Progenitor cell of endocrine pancreas (in vitro differentiated cells): ENCODE measurements at regions not wholly inside any gene's neighbourhood (a gene's known extent, or its start where the extent isn't known, plus 50 kb on each side); places are given as distances from the start of the nearest gene placed in this dataset.

Experiments used
- DNase-seq: peaks from one replicate; pipeline ENCODE4 v3.0.0; 2021; ENCODE audit warnings: low spot score; ENCODE audit not compliant: unreplicated experiment
- H3K27ac Mint-ChIP-seq: 2 replicates; pipeline ENCODE4 v1.8.0; 2021; ENCODE audit warnings: mild to moderate bottlenecking, moderate library complexity, mixed read lengths
- H3K27me3 Mint-ChIP-seq: 2 replicates; pipeline ENCODE4 v1.8.0; 2021; ENCODE audit warnings: mixed read lengths
- H3K36me3 Mint-ChIP-seq: 2 replicates; pipeline ENCODE4 v1.8.0; 2022; ENCODE audit warnings: mixed read lengths; ENCODE audit not compliant: insufficient read depth
- H3K4me1 Mint-ChIP-seq: 2 replicates; pipeline ENCODE4 v1.8.0; 2021; ENCODE audit warnings: low read depth, mixed read lengths
- H3K4me3 Mint-ChIP-seq: 2 replicates; pipeline ENCODE4 v1.8.0; 2021; ENCODE audit warnings: low read depth, mild to moderate bottlenecking, moderate library complexity, mixed read lengths
- H3K9me3 Mint-ChIP-seq: 2 replicates; pipeline ENCODE4 v1.8.0; 2021; ENCODE audit warnings: low read depth, mixed read lengths
- TF ChIP-seq, protein P1 (sequence below): fragments of 200-600 bp; sonication (generic); IDR thresholded peaks from one replicate; pipeline ENCODE4 v1.5.0; 2021; ENCODE audit warnings: antibody characterized with exemption, mild to moderate bottlenecking; ENCODE audit not compliant: unreplicated experiment

DNA sequence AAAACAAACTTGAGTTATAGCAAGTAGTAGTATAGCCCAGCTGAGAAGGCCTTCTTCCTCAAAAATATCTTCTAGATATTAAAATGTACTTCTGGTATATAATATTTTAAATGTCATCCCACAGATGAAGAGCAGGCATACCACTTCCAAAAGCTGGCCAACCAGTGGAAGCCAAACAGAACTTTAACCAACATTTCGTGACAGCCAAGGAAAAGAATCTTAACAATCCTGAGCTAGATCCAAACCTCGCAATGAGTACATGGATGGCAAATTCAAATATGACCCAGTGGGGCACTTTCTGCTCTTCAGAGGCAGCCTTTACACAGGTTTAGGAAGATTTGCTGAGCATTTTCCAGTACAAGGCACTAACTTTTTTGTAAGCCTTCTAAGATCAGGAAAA, 91.8 kb upstream of the ACO1 start:
- DNase-seq, result no peak
- TF ChIP-seq, protein P1, sequence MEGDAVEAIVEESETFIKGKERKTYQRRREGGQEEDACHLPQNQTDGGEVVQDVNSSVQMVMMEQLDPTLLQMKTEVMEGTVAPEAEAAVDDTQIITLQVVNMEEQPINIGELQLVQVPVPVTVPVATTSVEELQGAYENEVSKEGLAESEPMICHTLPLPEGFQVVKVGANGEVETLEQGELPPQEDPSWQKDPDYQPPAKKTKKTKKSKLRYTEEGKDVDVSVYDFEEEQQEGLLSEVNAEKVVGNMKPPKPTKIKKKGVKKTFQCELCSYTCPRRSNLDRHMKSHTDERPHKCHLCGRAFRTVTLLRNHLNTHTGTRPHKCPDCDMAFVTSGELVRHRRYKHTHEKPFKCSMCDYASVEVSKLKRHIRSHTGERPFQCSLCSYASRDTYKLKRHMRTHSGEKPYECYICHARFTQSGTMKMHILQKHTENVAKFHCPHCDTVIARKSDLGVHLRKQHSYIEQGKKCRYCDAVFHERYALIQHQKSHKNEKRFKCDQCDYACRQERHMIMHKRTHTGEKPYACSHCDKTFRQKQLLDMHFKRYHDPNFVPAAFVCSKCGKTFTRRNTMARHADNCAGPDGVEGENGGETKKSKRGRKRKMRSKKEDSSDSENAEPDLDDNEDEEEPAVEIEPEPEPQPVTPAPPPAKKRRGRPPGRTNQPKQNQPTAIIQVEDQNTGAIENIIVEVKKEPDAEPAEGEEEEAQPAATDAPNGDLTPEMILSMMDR, result no peak
- H3K27me3 Mint-ChIP-seq, result no peaks in the 10 kb centered on the region

DNA sequence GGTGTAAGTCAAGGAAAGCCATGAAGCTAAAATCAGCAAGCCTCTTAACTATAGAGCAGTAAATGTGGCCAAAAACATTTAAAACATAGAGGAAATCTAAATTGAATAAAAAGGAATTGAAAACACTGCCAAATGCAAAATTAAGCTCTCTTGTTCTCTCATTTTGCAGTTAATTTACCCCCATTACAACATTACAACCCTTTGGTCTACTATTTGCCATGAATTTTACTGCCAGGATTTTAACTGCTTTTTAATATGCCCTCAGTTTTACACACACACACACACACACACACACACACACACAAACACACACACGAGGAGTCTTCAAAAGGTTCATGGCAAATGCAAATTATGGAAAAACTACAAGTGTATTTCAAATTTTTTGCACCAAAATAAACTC, 91.4 kb upstream of the ACO1 start:
- TF ChIP-seq, protein P1, result no peak
- Mint-ChIP-seq H3K4me3 (no peak overlapping the region), H3K4me1 (peaks cover 10% of the 10 kb centered on the region), H3K27ac (no peak overlapping the region), H3K9me3 (peaks cover 5% of the 10 kb centered on the region), H3K27me3 (no peaks in the 10 kb centered on the region), H3K36me3 (no peaks in the 10 kb centered on the region)
- DNase-seq, result no peak

More for the DNA sequence above, 91.8 kb upstream of the ACO1 start:
- Mint-ChIP-seq H3K4me1 (peaks cover 10% of the 10 kb centered on the region), H3K4me3 (no peak overlapping the region), H3K27ac (no peak overlapping the region), H3K9me3 (peaks cover 5% of the 10 kb centered on the region), H3K36me3 (no peaks in the 10 kb centered on the region)

DNA sequence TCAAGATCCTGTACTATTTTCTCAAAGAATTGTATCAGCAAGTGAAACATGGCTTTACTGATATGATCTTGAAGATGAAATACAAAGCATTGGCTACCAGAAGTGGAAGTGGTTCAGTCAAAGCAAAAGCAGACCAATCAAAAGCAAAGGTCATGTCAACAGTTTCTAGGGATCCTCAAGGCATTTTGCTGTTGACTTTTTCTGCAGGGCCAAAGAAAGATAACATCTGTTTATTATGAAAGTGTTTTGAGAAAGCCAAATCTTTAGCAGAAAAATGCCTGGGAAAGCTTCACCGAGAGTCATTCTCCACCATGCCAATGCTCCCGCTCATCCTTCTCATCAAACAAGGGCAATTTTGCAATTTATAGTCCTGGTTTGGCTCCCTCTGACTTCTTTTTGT, 90.3 kb upstream of the ACO1 start:
- DNase-seq, result no peak
- Mint-ChIP-seq H3K27ac (no peak overlapping the region), H3K4me1 (peaks cover 10% of the 10 kb centered on the region), H3K36me3 (no peaks in the 10 kb centered on the region), H3K27me3 (no peaks in the 10 kb centered on the region), H3K4me3 (no peak overlapping the region), H3K9me3 (peaks cover 5% of the 10 kb centered on the region)
- TF ChIP-seq, protein P1, result no peak

DNA sequence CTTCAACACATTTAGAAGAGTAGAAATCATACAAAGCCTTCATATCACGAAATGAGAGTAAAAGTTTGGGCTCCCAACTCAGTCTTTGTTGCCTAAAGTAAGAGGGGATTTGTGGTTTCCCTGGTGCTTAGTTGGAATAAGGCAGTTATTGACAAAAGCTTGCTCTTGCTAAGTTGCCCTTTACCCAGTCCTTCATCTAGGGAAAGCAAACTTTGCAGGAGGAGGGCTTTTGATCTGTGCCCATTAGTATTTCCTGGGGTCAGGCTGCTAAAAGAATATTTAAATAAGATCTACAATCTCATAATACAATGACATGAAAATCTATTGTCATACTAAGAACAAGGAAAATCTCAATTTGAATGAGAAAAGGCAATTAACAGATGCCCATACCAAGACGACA, 84.1 kb upstream of the ACO1 start:
- DNase-seq, result no peak
- peaks cover 4% of the 10 kb centered on the region for H3K9me3 Mint-ChIP-seq
- H3K4me1 Mint-ChIP-seq, result peaks cover 6% of the 10 kb centered on the region
- TF ChIP-seq, protein P1, result no peak
- no peaks in the 10 kb centered on the region for H3K27me3 Mint-ChIP-seq
- H3K36me3 Mint-ChIP-seq, result no peaks in the 10 kb centered on the region
- H3K27ac Mint-ChIP-seq, result no peak overlapping the region
- no peak overlapping the region for H3K4me3 Mint-ChIP-seq

DNA sequence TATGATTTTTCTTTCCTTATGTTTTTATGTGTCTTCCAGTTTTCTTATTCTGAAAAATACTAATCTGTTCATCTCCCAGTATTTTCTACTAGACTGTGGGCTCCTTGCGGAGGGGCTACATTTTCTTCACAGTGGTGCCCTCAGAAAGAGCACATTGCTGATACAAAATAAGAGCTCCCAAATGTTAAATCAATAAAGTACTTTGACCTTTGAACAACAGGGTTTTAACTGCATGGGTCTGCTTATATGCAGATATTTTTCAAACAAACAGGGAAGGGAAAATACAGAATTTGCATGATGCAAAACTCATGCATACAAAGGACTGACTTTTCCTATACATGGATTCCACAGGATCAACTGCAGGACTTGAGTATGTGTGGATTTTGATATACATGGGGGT, 79.9 kb upstream of the ACO1 start:
- Mint-ChIP-seq H3K4me1 (peaks cover 3% of the 10 kb centered on the region), H3K27ac (no peak overlapping the region), H3K36me3 (no peaks in the 10 kb centered on the region), H3K9me3 (peaks cover 13% of the 10 kb centered on the region), H3K4me3 (no peak overlapping the region), H3K27me3 (no peaks in the 10 kb centered on the region)
- TF ChIP-seq, protein P1, result no peak
- no peak for DNase-seq
